Peyer's patch (tissue), 4 donors: ENCODE measurements at regions not wholly inside any gene's neighbourhood (a gene's known extent, or its start where the extent isn't known, plus 50 kb on each side); places are given as distances from the start of the nearest gene placed in this dataset.

ENCODE experiments used
- DNase-seq, 3 donors: peaks; one replicate each; pipeline ENCODE4 v3.0.0-alpha.2; 2017 to 2019
- H3K27ac ChIP-seq, 4 donors: fragments of 200-600 bp; sonication (generic); one replicate each; pipeline ENCODE4 v1.5.1; 2016 to 2019
- H3K27me3 ChIP-seq, 2 donors: fragments of 200-600 bp; sonication (generic); one replicate each; pipeline ENCODE4 v1.5.1; 2019
- H3K36me3 ChIP-seq, 3 donors: fragments of 200-600 bp; sonication (generic); one replicate each; pipeline ENCODE4 v1.5.1; 2016 to 2019
- H3K4me1 ChIP-seq, 4 donors: fragments of 200-600 bp; sonication (generic); one replicate each; pipeline ENCODE4 v1.5.1; 2016 to 2019
- H3K4me3 ChIP-seq, 4 donors: fragments of 200-600 bp; sonication (generic); 1 replicate in 3 of 4; 2 replicates in 1 of 4; pipeline ENCODE4 v1.5.1; 2016 to 2019; ENCODE audit warnings: mild to moderate bottlenecking in 1 of 4
- H3K9me3 ChIP-seq, 4 donors: fragments of 200-600 bp; sonication (generic); one replicate each; pipeline ENCODE4 v1.5.1; 2016 to 2019; ENCODE audit warnings: mild to moderate bottlenecking in 1 of 4
- POLR2A ChIP-seq, 2 donors: fragments of 450-650 bp; IDR thresholded peaks; one replicate each; pipeline ENCODE4 v1.5.1; 2017; ENCODE audit warnings: antibody characterized with exemption in 2 of 2, mild to moderate bottlenecking in 2 of 2, moderate library complexity in 2 of 2
- TF ChIP-seq, protein P1 (sequence below), 6 experiments: fragments of 450-650 bp in 4 of 6; fragments of 200-600 bp in 2 of 6; sonication (generic) in 1 of 6; IDR thresholded peaks; one replicate each; pipeline ENCODE4 v1.5.1; 2017 to 2019; ENCODE audit warnings: antibody characterized with exemption in 6 of 6, mild to moderate bottlenecking in 3 of 6, moderate library complexity in 1 of 6

DNA sequence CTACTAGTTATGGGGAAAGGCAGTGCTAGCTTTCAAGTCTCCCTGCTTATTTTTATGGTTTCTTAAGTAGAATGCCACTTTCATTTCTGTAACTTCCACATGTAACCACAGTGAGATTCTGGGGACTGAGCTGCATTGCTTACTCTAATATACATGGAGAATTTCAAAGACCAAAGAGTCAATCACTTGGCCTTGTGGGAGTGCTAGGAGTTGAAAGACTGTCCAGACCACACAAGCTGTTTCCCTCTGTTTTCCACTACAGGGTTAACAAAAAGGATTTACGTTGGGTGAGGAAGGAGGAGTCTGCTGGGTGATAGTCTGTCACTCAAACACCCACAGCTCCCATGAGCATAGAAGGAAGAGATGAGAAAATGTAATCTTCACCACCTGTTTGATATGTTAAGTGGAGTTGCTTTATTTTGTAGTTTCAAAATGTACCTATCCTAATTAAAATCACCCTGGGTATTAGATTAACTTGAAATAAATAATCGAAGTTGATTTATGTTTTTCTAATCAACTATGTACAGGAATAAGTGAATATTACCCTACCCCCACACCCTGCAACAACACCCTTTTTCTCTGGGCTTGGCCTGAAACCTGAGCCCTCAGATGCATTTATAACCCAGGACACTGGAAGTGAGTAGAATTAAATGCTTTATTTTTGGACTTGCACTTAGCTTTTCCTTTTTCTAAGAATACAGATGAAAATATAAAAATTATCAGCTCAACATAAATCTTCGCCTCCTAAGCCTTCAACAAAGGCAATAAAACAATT lies 225.8 kb upstream of the SLC10A2 start:
- Histone ChIP-seq H3K27me3 (no peaks in the 10 kb centered on the region), H3K27ac (no peak overlapping the region), H3K4me1 (no peaks in the 10 kb centered on the region), H3K36me3 (no peaks in the 10 kb centered on the region), H3K4me3 (no peak overlapping the region), H3K9me3 (peaks cover 0 to 2% (median 0%) of the 10 kb centered on the region in 4 donors)
- TF ChIP-seq, protein P1, sequence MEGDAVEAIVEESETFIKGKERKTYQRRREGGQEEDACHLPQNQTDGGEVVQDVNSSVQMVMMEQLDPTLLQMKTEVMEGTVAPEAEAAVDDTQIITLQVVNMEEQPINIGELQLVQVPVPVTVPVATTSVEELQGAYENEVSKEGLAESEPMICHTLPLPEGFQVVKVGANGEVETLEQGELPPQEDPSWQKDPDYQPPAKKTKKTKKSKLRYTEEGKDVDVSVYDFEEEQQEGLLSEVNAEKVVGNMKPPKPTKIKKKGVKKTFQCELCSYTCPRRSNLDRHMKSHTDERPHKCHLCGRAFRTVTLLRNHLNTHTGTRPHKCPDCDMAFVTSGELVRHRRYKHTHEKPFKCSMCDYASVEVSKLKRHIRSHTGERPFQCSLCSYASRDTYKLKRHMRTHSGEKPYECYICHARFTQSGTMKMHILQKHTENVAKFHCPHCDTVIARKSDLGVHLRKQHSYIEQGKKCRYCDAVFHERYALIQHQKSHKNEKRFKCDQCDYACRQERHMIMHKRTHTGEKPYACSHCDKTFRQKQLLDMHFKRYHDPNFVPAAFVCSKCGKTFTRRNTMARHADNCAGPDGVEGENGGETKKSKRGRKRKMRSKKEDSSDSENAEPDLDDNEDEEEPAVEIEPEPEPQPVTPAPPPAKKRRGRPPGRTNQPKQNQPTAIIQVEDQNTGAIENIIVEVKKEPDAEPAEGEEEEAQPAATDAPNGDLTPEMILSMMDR (IDR thresholded peaks at IDR 0.05): no peak
- TF ChIP-seq POLR2A (IDR thresholded peaks at IDR 0.05): no peak
- no peak for DNase-seq

- H3K27ac ChIP-seq: no peak overlapping the region
- TF ChIP-seq, protein P1 (IDR thresholded peaks at IDR 0.05): no peak
- no peak for TF ChIP-seq POLR2A (IDR thresholded peaks at IDR 0.05)
- H3K36me3 ChIP-seq: no peaks in the 10 kb centered on the region
- no peak for DNase-seq
- no peaks in the 10 kb centered on the region for H3K27me3 ChIP-seq
- no peaks in the 10 kb centered on the region for H3K9me3 ChIP-seq
- no peak overlapping the region for H3K4me3 ChIP-seq
- H3K4me1 ChIP-seq: no peaks in the 10 kb centered on the region
Observed at GRCh38 chr13:103291226-103291625, 225.0 kb upstream of the SLC10A2 start.

DNA sequence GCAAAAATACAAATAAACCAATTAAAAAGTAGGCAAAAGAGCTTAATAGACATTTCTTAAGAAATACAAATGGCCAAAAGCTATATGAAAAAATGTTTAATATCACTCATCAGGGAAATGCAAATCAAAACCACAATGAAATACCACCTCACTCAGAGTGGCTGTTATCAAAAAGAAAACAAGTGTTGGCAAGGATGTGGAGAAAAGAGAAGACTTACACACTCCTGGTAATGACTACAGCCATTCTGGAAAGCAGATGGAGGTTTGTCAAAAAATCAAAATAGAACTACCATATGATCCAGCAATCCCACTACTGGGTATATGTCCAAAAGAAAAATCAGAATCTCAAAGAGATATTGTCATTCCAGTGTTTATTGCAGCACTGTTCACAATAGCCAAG lies 223.5 kb upstream of the SLC10A2 start:
- no peaks in the 10 kb centered on the region for H3K36me3 ChIP-seq
- no peak for TF ChIP-seq POLR2A (IDR thresholded peaks at IDR 0.05)
- TF ChIP-seq, protein P1 (IDR thresholded peaks at IDR 0.05): no peak
- H3K4me1 ChIP-seq: no peaks in the 10 kb centered on the region
- no peak for DNase-seq
- H3K4me3 ChIP-seq: no peak overlapping the region
- H3K27ac ChIP-seq: no peak overlapping the region
- no peaks in the 10 kb centered on the region for H3K9me3 ChIP-seq
- H3K27me3 ChIP-seq: no peaks in the 10 kb centered on the region

DNA sequence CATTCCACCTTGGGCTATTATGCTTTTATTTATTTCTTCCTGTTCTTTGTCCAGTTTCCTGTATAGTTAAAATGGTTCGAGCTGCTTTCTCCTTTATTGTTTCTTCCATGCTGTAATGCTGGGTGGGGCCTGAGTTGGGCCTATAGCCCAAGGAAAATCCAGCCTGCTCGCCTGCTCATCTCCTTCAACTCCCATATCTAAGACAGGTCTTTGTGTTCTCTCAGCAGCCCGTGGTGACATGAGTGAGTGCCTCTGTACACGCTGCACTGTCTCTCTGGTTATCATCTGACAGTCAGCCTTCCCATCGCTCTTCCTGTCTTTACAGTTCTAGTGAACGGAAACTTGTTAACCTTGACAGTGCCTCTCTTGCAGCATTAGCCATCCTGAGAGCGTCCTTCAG lies 221.9 kb upstream of the SLC10A2 start:
- TF ChIP-seq POLR2A (IDR thresholded peaks at IDR 0.05): no peak
- TF ChIP-seq, protein P1 (IDR thresholded peaks at IDR 0.05): no peak
- no peaks in the 10 kb centered on the region for H3K4me1 ChIP-seq
- H3K27me3 ChIP-seq: no peaks in the 10 kb centered on the region
- no peaks in the 10 kb centered on the region for H3K36me3 ChIP-seq
- no peaks in the 10 kb centered on the region for H3K9me3 ChIP-seq
- DNase-seq: no peak
- no peak overlapping the region for H3K27ac ChIP-seq
- no peak overlapping the region for H3K4me3 ChIP-seq

DNA sequence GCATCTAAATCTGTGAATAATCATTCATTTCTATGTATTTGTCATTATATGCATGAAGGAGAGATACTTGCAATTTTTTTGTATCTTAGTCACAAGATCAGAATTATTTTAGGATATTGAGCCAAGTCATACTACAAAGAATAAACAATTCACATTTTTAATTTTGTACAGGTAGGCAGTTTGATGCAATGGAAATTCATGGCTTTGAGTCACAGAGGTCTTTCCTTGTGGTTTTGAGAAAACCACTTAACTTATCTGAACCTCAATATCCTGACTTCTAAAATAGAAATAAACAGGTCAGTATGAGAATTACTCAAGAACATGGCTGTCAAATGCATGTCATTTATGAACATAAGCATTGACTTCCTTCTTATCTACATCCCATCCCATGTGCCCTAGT lies 221.4 kb upstream of the SLC10A2 start:
- Histone ChIP-seq H3K27ac (no peak overlapping the region), H3K9me3 (no peaks in the 10 kb centered on the region), H3K36me3 (no peaks in the 10 kb centered on the region), H3K4me1 (no peaks in the 10 kb centered on the region), H3K4me3 (no peak overlapping the region), H3K27me3 (no peaks in the 10 kb centered on the region)
- no peak for TF ChIP-seq POLR2A (IDR thresholded peaks at IDR 0.05)
- TF ChIP-seq, protein P1 (IDR thresholded peaks at IDR 0.05): no peak
- no peak for DNase-seq
